ENCODE measurements at regions not wholly inside any gene's neighbourhood (a gene's known extent, or its start where the extent isn't known, plus 50 kb on each side); places are given as distances from the start of the nearest gene placed in this dataset.
"Not testable (repeated sequence)": the region's sequence is repeated elsewhere in the genome, so short reads cannot be mapped to it uniquely, and the experiment has no call there.

- DNase-seq, result no peak
These were observed 667.7 kb downstream of the SOCS6 start for GRCh38 chr18:70956554-70956953.

GRCh38 chr18:70936160-70936559, 647.3 kb downstream of the SOCS6 start:
- DNase-seq, result no peak

GRCh38 chr18:70931942-70932814, 643.3 kb downstream of the SOCS6 start:
- DNase-seq, result no peak

GRCh38 chr18:70920840-70921374, 632.1 kb downstream of the SOCS6 start:
- DNase-seq, result no peak

- no peak for DNase-seq
These were observed 618.8 kb downstream of the SOCS6 start for GRCh38 chr18:70907673-70908072.

- DNase-seq, result no peak
These were observed 603.5 kb downstream of the SOCS6 start for GRCh38 chr18:70892381-70892780.

GRCh38 chr18:70870292-70870691, 581.4 kb downstream of the SOCS6 start:
- DNase-seq, result no peak

- DNase-seq, result no peak
These were observed 559.5 kb downstream of the SOCS6 start for GRCh38 chr18:70848329-70848728.

- no peak for DNase-seq
These were observed 551.8 kb downstream of the SOCS6 start for GRCh38 chr18:70840649-70841048.

GRCh38 chr18:70827632-70828031, 538.8 kb downstream of the SOCS6 start:
- DNase-seq, result no peak

- no peak for DNase-seq
These were observed 537.7 kb downstream of the SOCS6 start for GRCh38 chr18:70826571-70826970.

- DNase-seq, result no peak
These were observed 533.8 kb downstream of the SOCS6 start for GRCh38 chr18:70822691-70823090.

- DNase-seq, result no peak
These were observed 533.3 kb downstream of the SOCS6 start for GRCh38 chr18:70822117-70822516.

- DNase-seq, result no peak
These were observed 519.7 kb downstream of the SOCS6 start for GRCh38 chr18:70808481-70809056.

- DNase-seq, result peak; percentile 46
These were observed 493.1 kb downstream of the SOCS6 start for GRCh38 chr18:70781860-70782453.

- DNase-seq, result not testable (repeated sequence)
These were observed 477.4 kb downstream of the SOCS6 start for GRCh38 chr18:70766254-70766653.

GRCh38 chr18:70762812-70763211, 474.0 kb downstream of the SOCS6 start:
- DNase-seq, result no peak

- no peak for DNase-seq
These were observed 469.9 kb downstream of the SOCS6 start for GRCh38 chr18:70758780-70759179.

- DNase-seq, result no peak
These were observed 465.6 kb downstream of the SOCS6 start for GRCh38 chr18:70754486-70754885.

- DNase-seq, result no peak
These were observed 444.1 kb downstream of the SOCS6 start for GRCh38 chr18:70732916-70733315.

- no peak for DNase-seq
These were observed 443.3 kb downstream of the SOCS6 start for GRCh38 chr18:70732188-70732587.

- no peak for DNase-seq
These were observed 431.8 kb downstream of the SOCS6 start for GRCh38 chr18:70720607-70721006.

- no peak for DNase-seq
These were observed 420.9 kb downstream of the SOCS6 start for GRCh38 chr18:70709720-70710119.

GRCh38 chr18:70709144-70709543, 420.3 kb downstream of the SOCS6 start:
- DNase-seq, result no peak
